Endothelial cell of umbilical vein (primary cell): ENCODE measurements at regions not wholly inside any gene's neighbourhood (a gene's known extent, or its start where the extent isn't known, plus 50 kb on each side); places are given as distances from the start of the nearest gene placed in this dataset.

ENCODE experiments used
- BruUV-seq: library from RNA; stranded (reverse); fragments of 400-500 nt; replicated peaks from 2 replicates; lab custom pipeline; 2021; lab: Mats Ljungman, UMichigan
- CTCF ChIA-PET: fragments of 300-600, 350-600 bp; sonication (Branson Sonifier 250); formaldehyde crosslinking; loops from one replicate; lab custom pipeline; 2021; ENCODE audit warnings: antibody characterized with exemption, inconsistent platforms; lab: Charles Lee
- POLR2A ChIA-PET: fragments of 300-600, 350-600 bp; sonication (Branson Sonifier 250); formaldehyde crosslinking; loops from one replicate; lab custom pipeline; 2021; ENCODE audit warnings: antibody characterized with exemption, inconsistent platforms; lab: Charles Lee
- DNase-seq: peaks from one replicate; pipeline ENCODE4 v3.0.0-alpha.2; 2011; ENCODE audit warnings: low read depth, low spot score
- FAIRE-seq: peaks from 2 replicates; lab custom pipeline; 2011; peaks lifted over from hg19 to GRCh38; lab: Jason Lieb, UNC
- H2AFZ ChIP-seq: 2 replicates; pipeline ENCODE4 v1.6.0; 2012; ENCODE audit warnings: low read depth, low read length, control low read depth, inconsistent platforms
- H3K27ac ChIP-seq: 2 replicates; pipeline ENCODE4 v1.5.1; 2011; ENCODE audit warnings: low read depth, mild to moderate bottlenecking, control low read depth, low read length, moderate library complexity; ENCODE audit not compliant: insufficient read depth
- H3K27me3 ChIP-seq, 2 experiments: 2 replicates each; pipeline versions ENCODE4 v1.6.0 to v1.6.1; 2011; ENCODE audit warnings: low read length in 2 of 2, mixed read lengths in 1 of 2; ENCODE audit not compliant: control insufficient read depth in 2 of 2, insufficient read depth in 2 of 2
- H3K36me3 ChIP-seq, 2 experiments: 2 replicates in 1 of 2; 3 replicates in 1 of 2; pipeline ENCODE4 v1.5.1; 2011; ENCODE audit warnings: low read length in 2 of 2, mild to moderate bottlenecking in 1 of 2, moderate library complexity in 1 of 2; ENCODE audit not compliant: control insufficient read depth in 2 of 2, insufficient read depth in 2 of 2; ENCODE audit errors: extremely low read depth in 1 of 2
- H3K4me1 ChIP-seq: 3 replicates; pipeline ENCODE4 v1.5.1; 2011; ENCODE audit warnings: mild to moderate bottlenecking, low read length; ENCODE audit not compliant: control insufficient read depth, insufficient read depth; ENCODE audit errors: extremely low read depth
- H3K4me2 ChIP-seq: 2 replicates; pipeline ENCODE4 v1.6.1; 2011; ENCODE audit warnings: low read length, control low read depth, mixed read lengths; ENCODE audit not compliant: insufficient read depth
- H3K4me3 ChIP-seq, 3 experiments: fragments of 200-600 bp in 1 of 3; sonication (generic), shearing (Covaris generic) in 1 of 3; replicated peaks in 1 of 3; 2 replicates each; pipeline ENCODE4 v1.5.1; 2011 to 2016; ENCODE audit warnings: control low read depth in 3 of 3, low read length in 3 of 3, mild to moderate bottlenecking in 2 of 3, inconsistent platforms in 1 of 3, low read depth in 1 of 3, moderate library complexity in 1 of 3; ENCODE audit not compliant: insufficient read depth in 1 of 3
- H3K79me2 ChIP-seq: 2 replicates; pipeline ENCODE4 v1.6.0; 2012; ENCODE audit warnings: low read length, inconsistent platforms; ENCODE audit not compliant: control insufficient read depth, insufficient read depth
- H3K9ac ChIP-seq: replicated peaks from 2 replicates; pipeline ENCODE3; 2011; ENCODE audit warnings: low read length, control low read depth; ENCODE audit not compliant: insufficient read depth; ENCODE audit errors: extremely low read depth
- H3K9me1 ChIP-seq: replicated peaks from 3 replicates; pipeline ENCODE4 v1.6.0; 2011; ENCODE audit warnings: mild to moderate bottlenecking, low read length; ENCODE audit not compliant: control insufficient read depth, insufficient read depth; ENCODE audit errors: extremely low read depth
- H3K9me3 ChIP-seq: replicated peaks from 2 replicates; pipeline ENCODE4 v1.5.1; 2012; ENCODE audit warnings: low read length, inconsistent platforms; ENCODE audit not compliant: control insufficient read depth, insufficient read depth
- H4K20me1 ChIP-seq: replicated peaks from 2 replicates; pipeline ENCODE3; 2011; ENCODE audit warnings: mild to moderate bottlenecking, low read length; ENCODE audit not compliant: control insufficient read depth, insufficient read depth; ENCODE audit errors: extremely low read depth
- EZH2 ChIP-seq: IDR thresholded peaks from 2 replicates; pipeline ENCODE4 v1.6.1; 2012; ENCODE audit warnings: borderline replicate concordance, low read depth, mild to moderate bottlenecking, moderate library complexity, low read length, inconsistent platforms; ENCODE audit not compliant: severe bottlenecking
- FOS ChIP-seq: IDR thresholded peaks from 2 replicates; pipeline ENCODE4 v1.6.1; 2011; ENCODE audit warnings: mild to moderate bottlenecking, low read length, moderate library complexity, borderline replicate concordance; ENCODE audit not compliant: insufficient read depth
- GATA2 ChIP-seq: IDR thresholded peaks from 2 replicates; pipeline ENCODE4 v1.7.0; 2011; ENCODE audit warnings: low read depth, mild to moderate bottlenecking, moderate library complexity, mixed read lengths, low read length; ENCODE audit not compliant: insufficient read length, insufficient read depth
- JUN ChIP-seq: IDR thresholded peaks from 2 replicates; pipeline ENCODE4 v1.6.1; 2011; ENCODE audit warnings: borderline replicate concordance, low read depth; ENCODE audit not compliant: insufficient read length, insufficient read depth
- MAX ChIP-seq: IDR thresholded peaks from 2 replicates; pipeline ENCODE4 v1.6.1; 2011; ENCODE audit not compliant: insufficient read depth, insufficient read length
- MYC ChIP-seq: IDR thresholded peaks from one replicate; pipeline ENCODE4 v1.6.1; 2011; ENCODE audit warnings: mild to moderate bottlenecking, low read depth, low read length
- POLR2A ChIP-seq: IDR thresholded peaks from 2 replicates; pipeline ENCODE4 v1.6.1; 2012; ENCODE audit warnings: low read depth, mild to moderate bottlenecking, control low read depth, low read length
- POLR2AphosphoS5 ChIP-seq: IDR thresholded peaks from 2 replicates; pipeline ENCODE4 v1.6.1; 2012; ENCODE audit warnings: low read depth, mild to moderate bottlenecking, control low read depth, low read length, moderate library complexity; ENCODE audit not compliant: insufficient read depth
- dilution Hi-C: fragments of 300-500 bp; cut with MboI; formaldehyde crosslinking; loops from one replicate; pipeline ENCODE4 v1.15.0; 2019; ENCODE audit warnings: low sequenced_read_pairs; ENCODE audit not compliant: extremely low pct_ligation_motif_present
- intact Hi-C: fragments of 100-400 bp; cut with micrococcal nuclease; formaldehyde crosslinking; loops from one replicate; pipeline ENCODE4 v1.10.0; 2022
- TF ChIP-seq, protein P1 (sequence below), 2 donors: IDR thresholded peaks; 1 replicate in 1 of 2; 2 replicates in 1 of 2; pipeline ENCODE4 v1.5.1; 2011; ENCODE audit warnings: low read length in 2 of 2, mild to moderate bottlenecking in 2 of 2, moderate library complexity in 2 of 2, control low read depth in 1 of 2, inconsistent platforms in 1 of 2, low read depth in 1 of 2; ENCODE audit not compliant: insufficient read depth in 1 of 2; ENCODE audit errors: extremely low read depth in 1 of 2

- CTCF ChIA-PET, result no interaction called here
- POLR2A ChIA-PET, result no interaction called here
- Histone ChIP-seq H2AFZ (no peak overlapping the region), H3K9me3 (no peaks in the 10 kb centered on the region), H4K20me1 (no peaks in the 10 kb centered on the region), H3K4me3 (no peak overlapping the region), H3K9me1 (no peaks in the 10 kb centered on the region), H3K9ac (no peak overlapping the region), H3K4me1 (peaks cover 18% of the 10 kb centered on the region), H3K36me3 (no peaks in the 10 kb centered on the region), H3K4me2 (no peak overlapping the region), H3K79me2 (no peaks in the 10 kb centered on the region), H3K27ac (no peak overlapping the region), H3K27me3 (no peaks in the 10 kb centered on the region)
- TF ChIP-seq FOS (peak; percentile 9), POLR2AphosphoS5 (no peak)
- dilution Hi-C loops, result no loop called here
- intact Hi-C loops, result no loop called here
- FAIRE-seq, result no peak
- no peak for DNase-seq
- BruUV-seq, result no TSS peak
Measured at GRCh38 chr5:127203818-127204217, 86.8 kb upstream of the MEGF10 start.

DNA sequence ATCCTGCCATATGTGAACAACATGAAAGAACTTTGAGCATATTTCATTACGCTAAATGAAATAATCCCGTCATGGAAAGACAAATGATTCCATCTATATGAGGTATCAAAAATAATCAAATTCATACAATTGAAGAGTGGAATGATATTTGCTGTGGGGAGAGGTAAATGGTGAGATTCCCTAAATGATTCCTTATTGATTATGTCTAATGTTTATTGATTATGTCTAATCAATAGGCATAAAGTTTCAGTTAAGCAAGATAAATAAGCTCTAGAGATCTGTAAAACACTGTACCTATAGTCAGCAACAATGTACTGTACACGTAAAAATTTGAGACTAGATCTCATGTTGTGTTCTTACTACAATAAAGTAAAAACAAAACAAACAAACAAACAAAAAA, 85.4 kb upstream of the MEGF10 start:
- no peak overlapping the region for H3K27ac ChIP-seq
- no peaks in the 10 kb centered on the region for H3K36me3 ChIP-seq
- TF ChIP-seq, protein P1, sequence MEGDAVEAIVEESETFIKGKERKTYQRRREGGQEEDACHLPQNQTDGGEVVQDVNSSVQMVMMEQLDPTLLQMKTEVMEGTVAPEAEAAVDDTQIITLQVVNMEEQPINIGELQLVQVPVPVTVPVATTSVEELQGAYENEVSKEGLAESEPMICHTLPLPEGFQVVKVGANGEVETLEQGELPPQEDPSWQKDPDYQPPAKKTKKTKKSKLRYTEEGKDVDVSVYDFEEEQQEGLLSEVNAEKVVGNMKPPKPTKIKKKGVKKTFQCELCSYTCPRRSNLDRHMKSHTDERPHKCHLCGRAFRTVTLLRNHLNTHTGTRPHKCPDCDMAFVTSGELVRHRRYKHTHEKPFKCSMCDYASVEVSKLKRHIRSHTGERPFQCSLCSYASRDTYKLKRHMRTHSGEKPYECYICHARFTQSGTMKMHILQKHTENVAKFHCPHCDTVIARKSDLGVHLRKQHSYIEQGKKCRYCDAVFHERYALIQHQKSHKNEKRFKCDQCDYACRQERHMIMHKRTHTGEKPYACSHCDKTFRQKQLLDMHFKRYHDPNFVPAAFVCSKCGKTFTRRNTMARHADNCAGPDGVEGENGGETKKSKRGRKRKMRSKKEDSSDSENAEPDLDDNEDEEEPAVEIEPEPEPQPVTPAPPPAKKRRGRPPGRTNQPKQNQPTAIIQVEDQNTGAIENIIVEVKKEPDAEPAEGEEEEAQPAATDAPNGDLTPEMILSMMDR (IDR thresholded peaks at IDR 0.05; ENCODE audit: extremely low read depth in 1 of 2, insufficient read depth in 1 of 2, low read depth in 1 of 2, low read length in 2 of 2), result no peak
- no peak for TF ChIP-seq EZH2
- TF ChIP-seq POLR2A, result no peak
- no peak for TF ChIP-seq GATA2
- no peak for TF ChIP-seq MYC
- TF ChIP-seq POLR2AphosphoS5, result no peak
- TF ChIP-seq JUN, result no peak
- TF ChIP-seq FOS, result no peak
- no peak for TF ChIP-seq MAX
- H3K79me2 ChIP-seq, result no peaks in the 10 kb centered on the region
- peaks cover 18% of the 10 kb centered on the region for H3K4me1 ChIP-seq
- no peak for FAIRE-seq
- H3K9me3 ChIP-seq, result no peaks in the 10 kb centered on the region
- intact Hi-C loops (loop anchor here (5.0 kb wide), 1 partner anchor 133 kb away; the partner anchor contains the start of gene C5orf63), dilution Hi-C loops (no loop called here)
- POLR2A ChIA-PET, result no interaction called here
- BruUV-seq, result no TSS peak
- DNase-seq, result no peak
- H3K27me3 ChIP-seq, result no peaks in the 10 kb centered on the region
- H4K20me1 ChIP-seq, result no peaks in the 10 kb centered on the region
- CTCF ChIA-PET, result interaction anchor here (1.0 kb wide), 1 partner anchor 16 kb away, joined by 3 read pairs; no protein-coding TSS in a partner anchor
- H2AFZ ChIP-seq, result no peak overlapping the region
- no peak overlapping the region for H3K4me2 ChIP-seq
- H3K4me3 ChIP-seq, result no peak overlapping the region
- H3K9me1 ChIP-seq, result no peaks in the 10 kb centered on the region
- H3K9ac ChIP-seq, result no peak overlapping the region
